ENCODE measurements at regions not wholly inside any gene's neighbourhood (a gene's known extent, or its start where the extent isn't known, plus 50 kb on each side); places are given as distances from the start of the nearest gene placed in this dataset.

DNA sequence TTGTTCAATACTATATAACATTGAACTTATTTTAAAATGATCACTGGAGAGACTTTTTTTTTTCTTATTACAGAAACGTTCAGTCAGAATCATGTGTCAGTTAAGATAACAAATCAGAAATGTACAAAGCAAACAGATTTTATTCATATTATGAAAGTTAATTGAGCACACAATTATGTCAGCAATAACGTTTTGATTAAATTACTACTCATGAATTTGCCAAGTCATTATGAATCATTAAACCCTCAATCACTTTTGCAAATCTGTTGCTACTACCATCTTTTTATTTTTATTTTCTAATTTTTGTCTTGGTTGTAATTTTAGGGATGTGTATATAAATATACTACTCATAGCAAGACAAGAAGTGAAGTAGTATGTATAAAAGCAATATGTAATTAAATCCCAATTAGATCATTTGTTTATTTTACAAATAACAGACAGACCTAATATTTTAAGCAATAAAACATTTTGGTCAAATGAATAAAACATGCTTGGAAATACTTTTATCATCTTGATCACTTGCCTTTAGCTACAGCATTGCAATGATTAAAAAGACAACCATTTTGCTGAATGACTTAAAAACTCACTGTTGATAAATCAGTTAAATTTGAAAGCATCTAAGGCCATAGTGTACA, 893.4 kb upstream of the MIR17HG start:
- H3K36me3 ChIP-seq, result no peaks in the 10 kb centered on the region
- H3K27me3 ChIP-seq, result no peaks in the 10 kb centered on the region
- no peak overlapping the region for H3K27ac ChIP-seq
- TF ChIP-seq, protein P1, sequence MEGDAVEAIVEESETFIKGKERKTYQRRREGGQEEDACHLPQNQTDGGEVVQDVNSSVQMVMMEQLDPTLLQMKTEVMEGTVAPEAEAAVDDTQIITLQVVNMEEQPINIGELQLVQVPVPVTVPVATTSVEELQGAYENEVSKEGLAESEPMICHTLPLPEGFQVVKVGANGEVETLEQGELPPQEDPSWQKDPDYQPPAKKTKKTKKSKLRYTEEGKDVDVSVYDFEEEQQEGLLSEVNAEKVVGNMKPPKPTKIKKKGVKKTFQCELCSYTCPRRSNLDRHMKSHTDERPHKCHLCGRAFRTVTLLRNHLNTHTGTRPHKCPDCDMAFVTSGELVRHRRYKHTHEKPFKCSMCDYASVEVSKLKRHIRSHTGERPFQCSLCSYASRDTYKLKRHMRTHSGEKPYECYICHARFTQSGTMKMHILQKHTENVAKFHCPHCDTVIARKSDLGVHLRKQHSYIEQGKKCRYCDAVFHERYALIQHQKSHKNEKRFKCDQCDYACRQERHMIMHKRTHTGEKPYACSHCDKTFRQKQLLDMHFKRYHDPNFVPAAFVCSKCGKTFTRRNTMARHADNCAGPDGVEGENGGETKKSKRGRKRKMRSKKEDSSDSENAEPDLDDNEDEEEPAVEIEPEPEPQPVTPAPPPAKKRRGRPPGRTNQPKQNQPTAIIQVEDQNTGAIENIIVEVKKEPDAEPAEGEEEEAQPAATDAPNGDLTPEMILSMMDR (IDR thresholded peaks at IDR 0.05), result no peak
- TF ChIP-seq POLR2A (IDR thresholded peaks at IDR 0.05), result no peak
- no peaks in the 10 kb centered on the region for H3K9me3 ChIP-seq
- intact Hi-C loops (cut with DNase I), result no loop called here
- H3K4me3 ChIP-seq (replicated peaks in 1 of 3), result no peak overlapping the region
- no peak for DNase-seq
- WGBS, 2 donors, result 65 to 75% methylated on average over 2 of the region's 2 CpGs
- H3K4me1 ChIP-seq, result no peaks in the 10 kb centered on the region

DNA sequence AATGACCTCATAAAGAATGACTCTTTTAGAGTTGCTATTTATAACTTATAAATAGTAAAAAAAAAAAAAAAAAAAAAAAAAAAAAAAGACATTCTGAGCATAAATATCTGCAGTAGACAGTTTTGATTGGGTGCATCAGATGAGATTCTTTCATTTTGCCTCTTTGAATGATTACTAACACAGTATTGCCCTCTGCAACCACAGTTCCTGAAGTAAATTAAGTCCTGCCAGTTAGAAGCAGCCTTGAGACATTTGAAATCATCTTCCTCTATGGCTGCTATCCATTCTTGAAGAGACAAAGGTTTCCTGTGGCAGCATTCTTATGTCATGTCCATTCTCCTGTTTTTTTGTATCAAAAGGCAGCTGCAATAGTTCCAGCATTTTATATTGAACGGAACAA, 892.4 kb upstream of the MIR17HG start:
- Histone ChIP-seq H3K9me3 (no peaks in the 10 kb centered on the region), H3K4me3 (replicated peaks in 1 of 3) (no peak overlapping the region), H3K27me3 (no peaks in the 10 kb centered on the region), H3K36me3 (no peaks in the 10 kb centered on the region), H3K4me1 (no peaks in the 10 kb centered on the region), H3K27ac (no peak overlapping the region)
- intact Hi-C loops (cut with DNase I), result no loop called here
- 96 to 97% methylated on average over 1 of the region's 1 CpG for WGBS, 2 donors
- TF ChIP-seq POLR2A (IDR thresholded peaks at IDR 0.05), result no peak
- TF ChIP-seq, protein P1 (IDR thresholded peaks at IDR 0.05), result no peak
- no peak for DNase-seq

DNA sequence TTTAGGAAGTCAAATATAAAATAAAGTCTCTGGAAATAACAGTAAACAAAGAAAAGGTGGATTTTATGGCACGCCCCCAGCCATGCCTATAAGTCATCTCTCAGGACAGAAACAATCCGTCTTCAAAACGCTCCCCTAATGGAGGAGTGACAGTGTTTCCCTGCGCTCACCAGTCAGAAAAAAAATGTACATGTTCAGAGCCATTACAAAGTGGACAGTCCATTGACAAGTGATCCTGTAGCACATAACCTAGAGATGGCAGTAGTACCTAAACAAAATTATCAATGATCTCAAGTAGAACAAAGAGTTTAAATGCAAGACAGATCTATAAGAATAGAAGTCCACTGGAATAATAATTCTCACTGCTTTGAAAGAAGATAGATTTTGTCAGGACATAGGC, 891.7 kb upstream of the MIR17HG start:
- 69 to 85% methylated on average over 4 of the region's 4 CpGs for WGBS, 2 donors
- Histone ChIP-seq H3K36me3 (no peaks in the 10 kb centered on the region), H3K27me3 (no peaks in the 10 kb centered on the region), H3K9me3 (no peaks in the 10 kb centered on the region), H3K4me3 (replicated peaks in 1 of 3) (no peak overlapping the region), H3K4me1 (no peaks in the 10 kb centered on the region), H3K27ac (no peak overlapping the region)
- TF ChIP-seq, protein P1 (IDR thresholded peaks at IDR 0.05), result no peak
- TF ChIP-seq POLR2A (IDR thresholded peaks at IDR 0.05), result no peak
- no peak for DNase-seq
- intact Hi-C loops (cut with DNase I), result no loop called here

DNA sequence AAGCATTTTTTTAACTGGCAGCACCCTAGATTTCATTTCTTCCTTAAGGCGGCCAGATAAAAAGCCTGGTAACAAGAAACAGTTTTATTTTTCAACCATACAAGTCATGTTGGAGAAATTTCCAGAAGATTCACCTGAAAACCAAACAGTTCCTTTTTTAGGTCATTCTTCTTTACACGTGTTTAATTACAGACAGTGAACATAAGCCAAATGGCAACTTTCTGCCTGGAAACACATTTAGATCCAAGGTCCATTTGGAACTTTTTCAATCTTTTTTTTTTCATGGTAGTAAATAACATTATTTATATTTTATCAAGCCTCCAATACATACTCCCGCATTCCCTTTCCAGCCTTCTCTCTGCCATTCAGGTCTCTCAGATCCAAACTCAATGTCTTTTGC, 886.1 kb upstream of the MIR17HG start:
- no peak for DNase-seq
- H3K27me3 ChIP-seq, result no peaks in the 10 kb centered on the region
- no peaks in the 10 kb centered on the region for H3K9me3 ChIP-seq
- no peaks in the 10 kb centered on the region for H3K4me1 ChIP-seq
- intact Hi-C loops (cut with DNase I), result no loop called here
- TF ChIP-seq POLR2A (IDR thresholded peaks at IDR 0.05), result no peak
- TF ChIP-seq, protein P1 (IDR thresholded peaks at IDR 0.05), result no peak
- no peaks in the 10 kb centered on the region for H3K36me3 ChIP-seq
- H3K27ac ChIP-seq, result no peak overlapping the region
- H3K4me3 ChIP-seq (replicated peaks in 1 of 3), result no peak overlapping the region
- WGBS, 2 donors, result 84 to 88% methylated on average over 3 of the region's 3 CpGs

DNA sequence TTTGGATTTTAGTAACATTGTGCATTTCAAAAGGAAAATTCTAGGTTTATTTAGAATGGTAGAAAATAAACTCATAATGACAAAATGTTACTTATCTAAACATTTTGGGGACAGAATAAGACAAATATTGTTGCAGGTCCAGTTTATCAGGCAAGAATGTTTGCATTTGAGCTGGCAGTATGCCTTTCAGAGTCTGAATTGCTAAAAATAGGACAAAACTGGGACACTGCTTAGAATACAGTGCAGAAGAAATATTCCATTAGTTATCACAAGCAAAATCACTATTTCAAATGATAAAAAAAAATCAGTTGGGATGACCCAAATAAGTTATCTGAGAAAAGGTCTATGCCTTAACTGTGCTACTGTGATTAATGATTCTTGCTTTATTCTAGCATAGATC, 870.3 kb upstream of the MIR17HG start:
- DNase-seq, result no peak
- TF ChIP-seq, protein P1 (IDR thresholded peaks at IDR 0.05), result no peak
- TF ChIP-seq POLR2A (IDR thresholded peaks at IDR 0.05), result no peak
- Histone ChIP-seq H3K27ac (no peak overlapping the region), H3K36me3 (no peaks in the 10 kb centered on the region), H3K4me3 (replicated peaks in 1 of 3) (no peak overlapping the region), H3K9me3 (no peaks in the 10 kb centered on the region), H3K4me1 (no peaks in the 10 kb centered on the region), H3K27me3 (no peaks in the 10 kb centered on the region)
- intact Hi-C loops (cut with DNase I), result no loop called here

All from thyroid gland (tissue), 4 donors.